Stimulated activated naive B cell treated with anti-CD40 and anti-IgM and Interleukin-4, amounts not matched to agents 10 μg/mL and 1 μg/mL and 100 μg/mL, for 72 hours (primary cell): ENCODE measurements at regions not wholly inside any gene's neighbourhood (a gene's known extent, or its start where the extent isn't known, plus 50 kb on each side); places are given as distances from the start of the nearest gene placed in this dataset.
"Not testable (repeated sequence)": the region's sequence is repeated elsewhere in the genome, so short reads cannot be mapped to it uniquely, and the experiment has no call there.

Experiments used
- ATAC-seq, 2 donors: fragments of 150-1000 bp; cut with Tn5 transposase; replicated peaks; 2 replicates each; pipeline ENCODE4 v1.10.0; 2021; ENCODE audit warnings: moderate library complexity in 1 of 2
- DNase-seq: peaks from one replicate; pipeline ENCODE4 v3.0.0; 2021
- H3K27ac Mint-ChIP-seq: one replicate; pipeline ENCODE4 v1.8.0; 2022; ENCODE audit warnings: mild to moderate bottlenecking, mixed read lengths
- H3K27me3 Mint-ChIP-seq, 2 donors: one replicate each; pipeline ENCODE4 v1.8.0; 2022; ENCODE audit warnings: mixed read lengths in 2 of 2
- H3K36me3 Mint-ChIP-seq, 2 donors: one replicate each; pipeline ENCODE4 v1.8.0; 2022; ENCODE audit warnings: mixed read lengths in 2 of 2, mild to moderate bottlenecking in 1 of 2
- H3K4me1 Mint-ChIP-seq, 2 donors: one replicate each; pipeline ENCODE4 v1.8.0; 2022; ENCODE audit warnings: mixed read lengths in 2 of 2, mild to moderate bottlenecking in 1 of 2
- H3K4me3 Mint-ChIP-seq, 2 donors: one replicate each; pipeline ENCODE4 v1.8.0; 2022; ENCODE audit warnings: mild to moderate bottlenecking in 2 of 2, mixed read lengths in 2 of 2, moderate library complexity in 1 of 2
- H3K9me3 Mint-ChIP-seq, 2 donors: one replicate each; pipeline ENCODE4 v1.8.0; 2022; ENCODE audit warnings: mixed read lengths in 2 of 2, mild to moderate bottlenecking in 1 of 2

DNA sequence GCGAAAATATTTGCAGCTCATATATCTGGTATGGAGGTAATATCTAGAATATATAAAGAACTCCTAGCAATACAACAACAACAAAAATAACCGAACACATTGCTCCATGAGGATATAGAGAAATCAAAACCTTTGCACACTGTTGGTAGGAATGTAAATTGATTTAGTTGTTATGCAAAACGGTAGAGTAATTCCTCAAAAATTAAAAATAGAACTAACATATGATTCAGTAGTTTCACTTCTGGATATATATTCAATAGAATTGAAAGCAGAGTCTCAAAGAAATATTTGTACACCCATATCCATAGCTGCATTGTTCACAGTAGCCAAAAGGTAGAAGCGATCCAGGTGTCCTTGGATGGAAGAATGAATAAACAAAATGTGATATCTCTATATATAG is 203.0 kb upstream of the CNKSR2 start:
- Mint-ChIP-seq H3K27ac (no peak overlapping the region), H3K27me3 (no peaks in the 10 kb centered on the region), H3K36me3 (no peaks in the 10 kb centered on the region), H3K4me1 (no peaks in the 10 kb centered on the region), H3K4me3 (no peak overlapping the region), H3K9me3 (no peaks in the 10 kb centered on the region)
- ATAC-seq (no peak), DNase-seq (no peak)

DNA sequence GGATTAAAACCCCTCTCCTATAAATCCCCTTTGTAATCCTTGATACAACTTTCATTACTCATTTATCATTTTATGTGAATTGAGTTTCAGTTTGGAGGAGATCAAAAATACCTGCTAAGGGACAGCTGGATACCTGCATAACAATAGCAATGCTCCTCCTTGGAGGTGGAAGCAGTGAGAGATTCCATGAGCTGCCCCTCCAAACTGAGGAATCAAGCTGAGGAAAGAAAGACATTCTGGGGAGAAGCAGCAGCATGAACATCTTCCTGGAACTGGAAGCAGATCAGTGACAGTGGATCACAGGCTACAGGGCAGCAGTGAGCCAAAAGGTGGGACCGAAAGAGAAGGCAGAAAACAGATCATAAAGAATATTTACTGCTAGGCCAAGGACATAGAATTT is 199.8 kb upstream of the CNKSR2 start:
- no peaks in the 10 kb centered on the region for H3K27me3 Mint-ChIP-seq
- no peaks in the 10 kb centered on the region for H3K9me3 Mint-ChIP-seq
- no peaks in the 10 kb centered on the region for H3K36me3 Mint-ChIP-seq
- no peaks in the 10 kb centered on the region for H3K4me1 Mint-ChIP-seq
- no peak overlapping the region for H3K27ac Mint-ChIP-seq
- ATAC-seq (no peak), DNase-seq (no peak)
- no peak overlapping the region for H3K4me3 Mint-ChIP-seq

DNA sequence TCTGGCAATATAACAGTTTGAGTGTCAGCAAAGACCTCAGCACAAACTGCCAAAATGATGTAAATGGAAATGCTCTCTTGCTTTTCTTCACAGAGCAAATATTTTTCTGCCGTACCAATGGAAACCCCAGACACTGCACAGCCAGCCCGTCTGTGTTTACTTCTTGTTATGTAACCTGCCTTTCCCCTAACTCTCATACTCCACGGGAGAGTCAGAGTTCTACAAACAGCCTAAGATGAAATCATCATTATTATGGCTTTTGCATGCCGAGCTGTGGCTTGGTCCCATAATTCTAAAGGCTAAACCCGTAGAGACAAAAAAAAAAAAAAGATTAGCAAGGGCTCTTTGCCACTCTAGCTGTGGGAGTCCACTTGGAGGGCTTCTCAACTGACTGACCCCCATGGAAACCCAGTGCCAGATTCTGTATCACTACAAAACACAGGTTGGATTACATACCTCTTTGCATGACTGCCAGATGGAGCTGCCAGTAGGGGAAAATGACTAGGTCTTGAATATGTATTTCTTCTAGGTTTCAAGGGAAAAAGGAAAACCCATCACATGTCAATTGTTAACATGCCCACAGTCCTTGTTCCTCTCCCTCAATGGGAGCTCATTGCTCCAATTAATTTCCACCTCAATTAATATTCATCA is 197.2 kb upstream of the CNKSR2 start:
- H3K27me3 Mint-ChIP-seq = no peaks in the 10 kb centered on the region

DNA sequence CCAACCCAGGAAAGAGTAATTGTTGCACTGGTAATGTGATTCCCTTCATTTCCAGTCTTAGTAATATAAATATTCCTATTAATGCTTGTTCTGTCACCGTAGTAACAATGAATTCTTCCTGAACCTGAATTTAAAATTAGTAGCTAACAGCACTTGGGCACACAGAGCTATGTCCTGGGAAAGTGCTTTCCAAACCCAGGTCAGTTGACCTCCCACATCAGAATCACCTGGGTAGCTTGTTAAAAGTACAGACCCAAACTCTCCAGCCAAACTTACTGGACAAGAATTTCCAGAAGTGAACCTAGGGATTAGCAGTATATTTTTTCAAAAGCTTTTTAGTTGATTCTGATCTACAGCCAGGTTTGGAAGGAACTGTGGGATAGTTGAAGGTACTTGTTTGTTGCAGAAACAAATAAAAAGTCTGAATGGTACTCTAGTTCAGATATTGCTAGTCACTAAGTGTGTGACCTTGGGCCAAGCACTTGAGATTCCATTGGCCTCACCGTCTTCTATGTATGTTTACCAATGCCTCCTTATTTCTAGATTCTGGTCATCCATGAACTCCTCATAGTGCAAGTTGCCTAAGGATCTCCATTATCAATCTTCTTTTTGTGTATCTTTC is 192.9 kb upstream of the CNKSR2 start:
- Mint-ChIP-seq H3K9me3 (no peaks in the 10 kb centered on the region), H3K27ac (no peak overlapping the region), H3K4me1 (no peaks in the 10 kb centered on the region), H3K36me3 (no peaks in the 10 kb centered on the region), H3K4me3 (no peak overlapping the region), H3K27me3 (peaks cover 0 to 3% of the 10 kb centered on the region in 2 donors)
- ATAC-seq (no peak), DNase-seq (no peak)

More for the DNA sequence above, 197.2 kb upstream of the CNKSR2 start:
- ATAC-seq (no peak), DNase-seq (no peak)
- Mint-ChIP-seq H3K4me1 (no peaks in the 10 kb centered on the region), H3K27ac (no peak overlapping the region), H3K4me3 (no peak overlapping the region), H3K9me3 (no peaks in the 10 kb centered on the region), H3K36me3 (no peaks in the 10 kb centered on the region)

DNA sequence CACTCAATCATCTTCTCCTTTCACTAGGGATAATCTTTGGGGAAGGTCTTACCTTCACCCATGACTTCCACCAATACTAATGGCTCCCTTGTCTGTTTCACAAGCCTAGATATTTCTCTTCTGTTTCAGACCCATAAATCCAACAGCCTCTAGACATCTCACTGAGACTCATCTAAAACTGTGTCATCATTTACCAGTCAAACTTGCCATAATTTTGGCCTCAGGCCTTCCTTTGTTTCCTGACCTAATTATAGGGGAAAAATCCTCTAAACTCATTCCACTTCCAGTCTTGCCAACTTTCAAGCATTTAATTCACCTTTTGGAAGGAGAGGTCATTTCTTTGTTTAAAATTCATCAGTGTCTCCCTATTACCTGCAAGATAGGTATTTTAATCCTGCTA is 181.0 kb upstream of the CNKSR2 start:
- ATAC-seq = no peak
- H3K4me1 Mint-ChIP-seq = no peaks in the 10 kb centered on the region
- peaks cover 0 to 3% of the 10 kb centered on the region in 2 donors for H3K9me3 Mint-ChIP-seq
- no peaks in the 10 kb centered on the region for H3K36me3 Mint-ChIP-seq
- no peak overlapping the region for H3K4me3 Mint-ChIP-seq
- DNase-seq = no peak
- H3K27ac Mint-ChIP-seq = no peak overlapping the region
- H3K27me3 Mint-ChIP-seq = peaks cover 0 to 5% of the 10 kb centered on the region in 2 donors

DNA sequence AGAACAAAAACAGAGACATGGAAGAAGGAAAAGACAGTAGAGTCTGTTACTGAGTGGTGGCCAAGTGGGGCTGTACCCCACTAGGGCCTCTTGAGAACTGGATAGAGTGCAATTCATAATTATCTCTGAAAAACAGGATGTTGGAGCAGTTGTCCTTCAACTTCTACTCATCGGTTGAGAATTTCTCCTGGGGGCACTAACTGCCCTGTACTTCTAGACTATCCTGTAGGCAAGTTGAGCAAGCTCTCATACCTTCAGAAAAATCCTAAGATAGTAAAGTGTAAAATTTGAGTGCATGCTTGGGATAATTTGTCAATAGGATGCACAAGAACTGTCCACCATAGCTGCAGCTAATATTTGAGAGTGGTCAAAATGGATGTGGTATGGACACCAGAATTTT is 179.7 kb upstream of the CNKSR2 start:
- H3K27me3 Mint-ChIP-seq = peaks cover 0 to 5% of the 10 kb centered on the region in 2 donors
- ATAC-seq = no peak
- no peaks in the 10 kb centered on the region for H3K4me1 Mint-ChIP-seq
- H3K4me3 Mint-ChIP-seq = no peak overlapping the region
- DNase-seq = no peak
- no peaks in the 10 kb centered on the region for H3K36me3 Mint-ChIP-seq
- H3K9me3 Mint-ChIP-seq = no peaks in the 10 kb centered on the region
- no peak overlapping the region for H3K27ac Mint-ChIP-seq

DNA sequence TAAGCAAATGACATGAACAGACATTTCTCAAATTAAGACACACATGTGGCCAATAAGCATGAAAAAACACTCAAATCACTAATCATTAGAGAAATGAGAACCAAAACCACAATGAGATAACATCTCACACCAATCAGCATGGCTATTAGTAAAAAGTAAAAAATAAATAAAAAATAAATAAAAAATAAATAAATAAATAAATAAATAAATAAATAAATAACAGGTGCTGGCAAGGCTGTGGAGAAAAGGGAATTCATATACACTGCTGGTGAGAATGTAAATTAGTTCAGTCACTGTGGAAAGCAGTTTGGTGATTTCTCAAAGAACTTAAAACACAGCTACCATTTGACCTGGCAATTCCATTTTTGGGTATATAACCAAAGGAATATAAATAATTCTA is 167.1 kb upstream of the CNKSR2 start:
- Mint-ChIP-seq H3K4me3 (no peak overlapping the region), H3K27ac (no peak overlapping the region), H3K36me3 (no peaks in the 10 kb centered on the region), H3K27me3 (no peaks in the 10 kb centered on the region), H3K4me1 (no peaks in the 10 kb centered on the region), H3K9me3 (peaks cover 4 to 29% of the 10 kb centered on the region in 2 donors)
- no peak for DNase-seq
- ATAC-seq = no peak

DNA sequence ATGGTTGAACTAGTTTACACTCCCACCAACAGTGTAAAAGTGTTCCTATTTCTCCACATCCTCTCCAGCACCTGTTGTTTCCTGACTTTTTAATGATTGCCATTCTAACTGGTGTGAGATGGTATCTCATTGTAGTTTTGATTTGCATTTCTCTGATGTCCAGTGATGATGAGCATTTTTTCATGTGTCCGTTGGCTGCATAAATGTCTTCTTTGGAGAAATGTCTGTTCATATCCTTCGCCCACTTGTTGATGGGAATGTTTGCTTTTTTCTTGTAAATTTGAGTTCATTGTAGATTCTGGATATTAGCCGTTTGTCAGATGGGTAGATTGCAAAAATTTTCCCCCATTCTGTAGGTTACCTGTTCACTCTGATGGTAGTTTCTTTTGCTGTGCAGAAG is 155.0 kb upstream of the CNKSR2 start:
- not testable (repeated sequence) for H3K27me3 Mint-ChIP-seq, H3K36me3 Mint-ChIP-seq, DNase-seq, ATAC-seq, H3K4me3 Mint-ChIP-seq, H3K4me1 Mint-ChIP-seq, H3K27ac Mint-ChIP-seq
- peaks cover 3 to 17% of the 10 kb centered on the region in 2 donors for H3K9me3 Mint-ChIP-seq

DNA sequence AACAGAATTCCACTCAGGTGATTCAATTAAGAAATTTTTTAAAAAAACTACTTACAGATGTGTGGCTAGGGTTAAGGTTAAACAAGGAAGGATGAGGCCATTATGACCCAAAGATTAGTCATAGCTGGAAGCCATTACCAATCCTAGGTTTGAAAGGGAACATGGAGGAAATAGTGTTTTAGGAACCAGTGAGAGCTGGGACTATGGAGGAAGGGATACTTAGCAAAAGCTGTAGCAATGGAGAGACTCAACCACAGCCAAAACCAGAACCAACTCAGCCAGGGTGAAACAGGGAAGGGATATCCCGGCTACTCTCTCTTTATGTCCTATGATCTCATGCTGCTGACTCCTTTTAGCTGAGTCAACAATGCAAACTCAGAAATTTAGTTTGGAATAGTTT is 148.6 kb upstream of the CNKSR2 start:
- Mint-ChIP-seq H3K4me3 (no peak overlapping the region), H3K36me3 (no peaks in the 10 kb centered on the region), H3K27ac (no peak overlapping the region), H3K27me3 (no peaks in the 10 kb centered on the region), H3K9me3 (peaks cover 0 to 9% of the 10 kb centered on the region in 2 donors), H3K4me1 (no peaks in the 10 kb centered on the region)
- ATAC-seq (no peak), DNase-seq (no peak)

DNA sequence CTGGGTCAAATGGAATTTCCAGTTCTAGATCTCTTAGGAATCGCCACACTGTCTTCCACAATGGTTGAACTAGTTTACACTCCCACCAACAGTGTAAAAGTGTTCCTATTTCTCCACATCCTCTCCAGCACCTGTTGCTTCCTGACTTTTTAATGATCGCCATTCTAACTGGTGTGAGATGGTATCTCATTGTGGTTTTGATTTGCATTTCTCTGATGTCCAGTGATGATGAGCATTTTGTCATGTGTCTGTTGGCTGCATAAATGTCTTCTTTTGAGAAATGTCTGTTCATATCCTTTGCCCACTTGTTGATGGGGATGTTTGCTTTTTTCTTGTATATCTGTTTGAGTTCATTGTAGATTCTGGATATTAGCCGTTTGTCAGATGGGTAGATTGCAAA is 145.2 kb upstream of the CNKSR2 start:
- not testable (repeated sequence) for ATAC-seq, H3K4me3 Mint-ChIP-seq, H3K27ac Mint-ChIP-seq, DNase-seq, H3K4me1 Mint-ChIP-seq, H3K27me3 Mint-ChIP-seq, H3K36me3 Mint-ChIP-seq
- peaks cover 2 to 10% of the 10 kb centered on the region in 2 donors for H3K9me3 Mint-ChIP-seq

DNA sequence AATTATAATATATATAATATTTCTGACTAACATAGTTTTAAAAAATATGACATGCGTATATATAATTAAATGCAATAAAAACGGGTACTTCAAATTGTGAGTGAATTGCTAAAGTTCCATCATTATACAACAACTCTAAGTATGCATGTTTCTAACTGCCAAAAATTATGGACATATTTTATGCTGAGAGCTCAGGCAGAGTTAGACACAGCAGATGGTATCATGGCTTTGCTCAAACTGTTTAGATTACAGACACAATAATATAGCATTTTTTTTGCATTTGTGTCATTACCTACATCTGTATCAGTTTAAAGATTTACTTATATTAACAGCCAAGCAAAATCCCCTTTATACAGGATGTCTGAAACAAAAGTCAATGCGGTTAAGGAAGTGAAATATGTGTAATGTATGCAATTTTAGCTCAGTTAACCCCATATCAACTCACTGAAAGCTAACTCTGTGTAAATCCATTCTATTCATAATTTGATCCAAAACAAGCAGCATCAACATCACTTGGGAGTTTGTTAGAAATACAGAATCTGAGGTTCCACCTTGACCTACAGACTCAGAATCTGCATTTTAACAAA is 119.1 kb upstream of the CNKSR2 start:
- no peak overlapping the region for H3K4me3 Mint-ChIP-seq
- peak; percentile 45 to 57 for ATAC-seq

DNA sequence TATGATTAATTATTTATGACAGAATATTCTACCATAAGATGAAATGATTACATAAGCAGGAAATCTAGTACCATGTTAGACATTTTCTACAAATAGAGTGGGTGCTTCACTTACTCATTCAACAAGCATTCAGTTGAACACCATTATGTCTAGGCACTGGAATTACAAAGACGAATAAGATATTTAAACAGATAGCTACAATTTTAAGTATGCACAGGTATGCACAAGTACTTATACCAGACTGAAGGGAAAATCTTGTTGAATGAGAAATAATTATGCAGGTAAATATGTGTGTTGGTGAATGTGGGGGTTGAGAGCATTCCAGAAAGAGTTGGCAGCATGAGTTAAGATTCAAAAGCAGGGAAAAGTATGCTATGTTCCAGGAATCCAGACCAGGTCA is 107.3 kb upstream of the CNKSR2 start:
- Mint-ChIP-seq H3K27ac (no peak overlapping the region), H3K36me3 (no peaks in the 10 kb centered on the region), H3K9me3 (peaks cover 5 to 18% of the 10 kb centered on the region in 2 donors), H3K27me3 (no peaks in the 10 kb centered on the region), H3K4me3 (no peak overlapping the region), H3K4me1 (no peaks in the 10 kb centered on the region)
- DNase-seq = no peak
- ATAC-seq = no peak

More for the DNA sequence above, 119.1 kb upstream of the CNKSR2 start:
- Mint-ChIP-seq H3K27ac (no peak overlapping the region), H3K4me1 (peaks cover 0 to 2% of the 10 kb centered on the region in 2 donors), H3K27me3 (no peaks in the 10 kb centered on the region), H3K36me3 (no peaks in the 10 kb centered on the region), H3K9me3 (peaks cover 0 to 1% of the 10 kb centered on the region in 2 donors)
- no peak for DNase-seq

DNA sequence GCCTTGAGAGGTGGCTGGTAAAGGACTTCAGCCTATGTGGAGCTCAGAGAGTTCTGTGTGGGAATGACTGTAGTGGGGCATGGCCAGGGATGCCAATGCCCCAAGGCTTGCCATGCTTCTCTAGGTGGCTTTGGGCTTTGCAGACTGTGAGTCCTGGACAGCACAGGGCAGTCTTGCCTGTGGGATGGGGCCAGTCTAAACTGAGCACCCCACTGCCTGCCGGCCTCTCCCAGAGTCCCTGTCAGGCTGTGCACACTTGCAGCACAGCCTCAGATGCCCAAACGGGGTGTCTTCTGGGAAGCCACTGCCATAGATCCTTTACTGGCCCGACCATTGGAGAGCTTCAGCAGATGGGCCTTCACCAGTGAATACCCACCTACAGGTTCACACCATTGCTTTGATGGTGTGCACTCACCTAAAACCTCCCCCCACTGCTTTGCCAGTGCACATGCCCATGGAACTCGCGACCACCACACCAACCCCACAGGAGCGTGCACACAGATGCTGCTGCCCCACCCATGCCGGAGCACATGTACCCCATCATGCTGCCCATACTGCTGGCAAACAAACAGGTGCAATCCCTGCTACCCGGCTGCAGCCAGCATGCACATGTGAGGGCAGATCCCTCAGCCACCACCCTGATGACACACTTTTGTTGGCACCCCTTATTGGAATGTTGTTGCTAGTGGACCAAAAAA is 97.3 kb upstream of the CNKSR2 start:
- Mint-ChIP-seq H3K9me3 (peaks cover 3 to 5% of the 10 kb centered on the region in 2 donors), H3K27me3 (no peaks in the 10 kb centered on the region), H3K4me1 (peaks cover 3 to 5% of the 10 kb centered on the region in 2 donors), H3K4me3 (no peak overlapping the region), H3K36me3 (no peaks in the 10 kb centered on the region), H3K27ac (no peak overlapping the region)
- ATAC-seq = no peak
- DNase-seq = no peak

DNA sequence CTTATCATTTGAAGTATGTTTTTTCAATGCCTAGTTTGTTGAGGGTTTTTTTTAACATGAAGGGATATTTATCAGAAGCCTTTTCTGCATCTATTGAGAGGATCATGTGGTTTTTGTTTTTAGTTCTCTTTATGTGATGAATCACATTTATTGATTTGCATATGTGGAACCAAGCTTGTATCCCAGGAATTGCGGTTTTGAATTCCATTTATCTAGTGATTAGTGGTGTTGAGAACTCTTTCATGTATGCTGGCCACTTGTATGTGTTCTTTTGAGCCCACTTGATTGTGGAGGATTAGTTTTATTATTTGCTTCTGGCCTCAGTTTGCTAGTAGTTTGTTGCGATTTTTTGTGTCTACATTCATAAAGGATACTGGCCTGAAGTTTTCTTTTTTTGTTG is 85.0 kb upstream of the CNKSR2 start:
- Mint-ChIP-seq H3K9me3 (peaks cover 0 to under 1% of the 10 kb centered on the region in 2 donors), H3K36me3 (no peaks in the 10 kb centered on the region), H3K4me3 (no peak overlapping the region), H3K27me3 (peaks cover 0 to 10% of the 10 kb centered on the region in 2 donors), H3K27ac (no peak overlapping the region), H3K4me1 (no peaks in the 10 kb centered on the region)
- DNase-seq = no peak
- no peak for ATAC-seq
